ENCODE measurements at regions not wholly inside any gene's neighbourhood (a gene's known extent, or its start where the extent isn't known, plus 50 kb on each side); places are given as distances from the start of the nearest gene placed in this dataset.

DNA sequence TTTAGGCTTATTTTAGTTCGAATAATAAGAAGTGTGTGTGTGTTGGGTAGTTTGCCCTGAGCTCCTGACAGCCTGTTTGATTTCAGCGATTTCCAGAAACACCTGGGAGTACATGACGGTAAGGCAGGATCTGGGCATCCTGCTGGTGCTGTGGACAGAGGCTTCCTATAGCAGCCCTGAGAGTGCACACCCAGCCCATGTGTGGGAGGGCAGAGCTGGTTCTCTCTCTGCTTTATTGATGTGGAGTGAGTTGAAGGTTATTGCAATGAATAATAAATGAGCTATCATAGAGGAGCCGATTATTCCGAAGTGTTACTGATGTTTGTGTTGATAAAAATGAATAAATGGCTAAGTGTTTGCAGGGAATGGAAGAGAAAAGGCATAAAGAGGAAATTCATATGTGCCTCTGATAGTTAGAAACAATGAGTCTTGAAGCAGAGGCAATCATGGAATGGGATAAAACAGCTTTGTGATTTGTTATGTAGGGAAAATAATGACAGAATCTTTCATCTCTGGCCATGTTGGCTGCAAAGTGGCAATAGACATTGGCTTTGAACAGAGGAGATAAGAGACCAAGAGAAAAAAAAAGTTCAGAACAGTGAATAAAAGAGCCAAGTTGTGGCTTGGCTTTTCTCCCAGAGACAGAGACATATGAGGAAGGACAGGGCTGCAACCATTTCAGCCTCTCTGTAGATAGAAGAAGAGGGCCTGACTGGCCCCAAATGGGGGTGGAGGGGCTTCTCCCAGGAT lies 166.2 kb upstream of the CHD6 start:
- no peak overlapping the region for H3K27ac ChIP-seq (ENCODE audit: low read depth in 2 of 2, low read length in 1 of 2)
- no peaks in the 10 kb centered on the region for H3K36me3 ChIP-seq (ENCODE audit: control insufficient read depth in 2 of 2, insufficient read depth in 2 of 2, low read length in 1 of 2)
- no peaks in the 10 kb centered on the region for H3K9me3 ChIP-seq (ENCODE audit: control insufficient read depth in 2 of 2, insufficient read depth in 1 of 2, low read depth in 1 of 2, low read length in 1 of 2)
- no peaks in the 10 kb centered on the region for H3K4me1 ChIP-seq (ENCODE audit: control insufficient read depth in 2 of 2, insufficient read depth in 2 of 2, low read length in 1 of 2)
- no peak overlapping the region for H3K4me3 ChIP-seq (ENCODE audit: low read depth in 1 of 2, low read length in 2 of 2)
- 53 to 58% methylated on average over 5 of the region's 5 CpGs for WGBS, 2 donors
- no peaks in the 10 kb centered on the region for H3K27me3 ChIP-seq (ENCODE audit: control insufficient read depth in 1 of 2, insufficient read depth in 2 of 2, low read length in 2 of 2)

DNA sequence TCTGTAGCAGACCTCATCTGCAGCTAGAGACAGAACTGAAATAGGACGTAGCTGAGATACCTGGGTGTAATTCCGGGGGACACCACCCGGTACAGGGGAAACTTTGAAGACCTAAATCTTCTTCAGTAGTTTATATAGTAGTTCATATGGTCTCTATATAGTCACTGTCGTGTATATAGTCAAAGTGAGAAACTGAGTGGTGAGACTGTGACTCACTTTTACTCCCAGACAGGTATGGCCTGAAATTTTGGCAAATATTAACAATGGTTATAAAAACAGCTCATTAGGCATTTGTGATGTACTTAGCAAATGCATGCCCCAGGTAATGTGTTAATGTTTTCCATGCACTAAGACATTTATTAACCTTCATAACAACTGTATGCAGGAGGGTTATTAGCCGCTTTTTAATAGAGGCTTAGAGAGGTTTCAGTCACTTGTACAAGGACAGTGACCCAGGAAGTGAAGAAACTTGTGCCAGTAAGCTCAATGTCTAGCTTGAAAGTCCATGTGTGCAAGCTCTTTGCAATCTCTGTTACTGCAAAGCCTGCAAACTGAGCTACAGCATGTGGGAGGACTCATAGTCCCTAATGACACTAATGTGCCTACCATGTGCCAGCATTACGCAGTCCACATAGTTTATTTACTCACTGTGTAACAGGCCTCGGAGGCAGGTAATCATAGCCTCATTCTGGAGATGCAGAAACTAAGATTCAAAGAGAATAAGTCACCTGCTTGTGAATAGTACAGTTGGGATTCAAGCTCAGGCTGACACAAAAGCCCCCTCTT lies 165.4 kb upstream of the CHD6 start:
- WGBS, 2 donors = 66 to 72% methylated on average over 7 of the region's 7 CpGs
- Histone ChIP-seq H3K9me3 (ENCODE audit: control insufficient read depth in 2 of 2, insufficient read depth in 1 of 2, low read depth in 1 of 2, low read length in 1 of 2) (no peaks in the 10 kb centered on the region), H3K36me3 (ENCODE audit: control insufficient read depth in 2 of 2, insufficient read depth in 2 of 2, low read length in 1 of 2) (no peaks in the 10 kb centered on the region), H3K4me3 (ENCODE audit: low read depth in 1 of 2, low read length in 2 of 2) (no peak overlapping the region), H3K27ac (ENCODE audit: low read depth in 2 of 2, low read length in 1 of 2) (no peak overlapping the region), H3K27me3 (ENCODE audit: control insufficient read depth in 1 of 2, insufficient read depth in 2 of 2, low read length in 2 of 2) (no peaks in the 10 kb centered on the region), H3K4me1 (ENCODE audit: control insufficient read depth in 2 of 2, insufficient read depth in 2 of 2, low read length in 1 of 2) (no peaks in the 10 kb centered on the region)

GRCh38 chr20:41782730-41783406 lies 164.7 kb upstream of the CHD6 start:
- H3K36me3 ChIP-seq (ENCODE audit: control insufficient read depth in 2 of 2, insufficient read depth in 2 of 2, low read length in 1 of 2) = no peaks in the 10 kb centered on the region
- H3K4me3 ChIP-seq (ENCODE audit: low read depth in 1 of 2, low read length in 2 of 2) = no peak overlapping the region
- H3K27me3 ChIP-seq (ENCODE audit: control insufficient read depth in 1 of 2, insufficient read depth in 2 of 2, low read length in 2 of 2) = no peaks in the 10 kb centered on the region
- no peak overlapping the region for H3K27ac ChIP-seq (ENCODE audit: low read depth in 2 of 2, low read length in 1 of 2)
- 71 to 88% methylated on average over 3 of the region's 3 CpGs for WGBS, 2 donors
- H3K4me1 ChIP-seq (ENCODE audit: control insufficient read depth in 2 of 2, insufficient read depth in 2 of 2, low read length in 1 of 2) = no peaks in the 10 kb centered on the region
- H3K9me3 ChIP-seq (ENCODE audit: control insufficient read depth in 2 of 2, insufficient read depth in 1 of 2, low read depth in 1 of 2, low read length in 1 of 2) = no peaks in the 10 kb centered on the region

DNA sequence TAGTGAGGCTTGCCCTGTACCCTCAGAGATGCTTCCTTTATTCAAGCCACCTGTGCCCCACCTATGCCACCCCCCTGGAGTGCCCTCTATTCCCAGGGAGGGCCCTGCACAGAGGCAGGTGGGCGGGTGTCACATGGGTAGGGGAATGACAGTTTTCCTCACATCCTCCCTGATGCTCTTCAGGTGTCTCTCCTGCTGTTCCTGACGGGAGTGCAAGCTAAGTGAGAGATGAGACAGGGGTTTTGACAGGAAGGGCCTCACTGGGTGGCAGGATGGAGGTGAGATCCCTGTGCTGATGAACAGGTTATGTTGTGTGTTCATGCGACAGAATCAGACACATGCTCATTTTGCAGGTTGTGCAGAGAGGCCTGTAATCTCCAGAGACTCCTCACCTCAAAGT lies 164.1 kb upstream of the CHD6 start:
- Histone ChIP-seq H3K9me3 (ENCODE audit: control insufficient read depth in 2 of 2, insufficient read depth in 1 of 2, low read depth in 1 of 2, low read length in 1 of 2) (no peaks in the 10 kb centered on the region), H3K4me1 (ENCODE audit: control insufficient read depth in 2 of 2, insufficient read depth in 2 of 2, low read length in 1 of 2) (no peaks in the 10 kb centered on the region), H3K4me3 (ENCODE audit: low read depth in 1 of 2, low read length in 2 of 2) (no peak overlapping the region), H3K27me3 (ENCODE audit: control insufficient read depth in 1 of 2, insufficient read depth in 2 of 2, low read length in 2 of 2) (no peaks in the 10 kb centered on the region), H3K36me3 (ENCODE audit: control insufficient read depth in 2 of 2, insufficient read depth in 2 of 2, low read length in 1 of 2) (no peaks in the 10 kb centered on the region), H3K27ac (ENCODE audit: low read depth in 2 of 2, low read length in 1 of 2) (no peak overlapping the region)
- WGBS, 2 donors = 68 to 76% methylated on average over 3 of the region's 3 CpGs

- H3K27me3 ChIP-seq (ENCODE audit: control insufficient read depth in 1 of 2, insufficient read depth in 2 of 2, low read length in 2 of 2) = no peaks in the 10 kb centered on the region
- 78 to 81% methylated on average over 6 of the region's 6 CpGs for WGBS, 2 donors
- no peak overlapping the region for H3K27ac ChIP-seq (ENCODE audit: low read depth in 2 of 2, low read length in 1 of 2)
- H3K4me1 ChIP-seq (ENCODE audit: control insufficient read depth in 2 of 2, insufficient read depth in 2 of 2, low read length in 1 of 2) = no peaks in the 10 kb centered on the region
- H3K9me3 ChIP-seq (ENCODE audit: control insufficient read depth in 2 of 2, insufficient read depth in 1 of 2, low read depth in 1 of 2, low read length in 1 of 2) = no peaks in the 10 kb centered on the region
- no peak overlapping the region for H3K4me3 ChIP-seq (ENCODE audit: low read depth in 1 of 2, low read length in 2 of 2)
- H3K36me3 ChIP-seq (ENCODE audit: control insufficient read depth in 2 of 2, insufficient read depth in 2 of 2, low read length in 1 of 2) = no peaks in the 10 kb centered on the region
Observed at GRCh38 chr20:41776421-41776820, 158.2 kb upstream of the CHD6 start.

DNA sequence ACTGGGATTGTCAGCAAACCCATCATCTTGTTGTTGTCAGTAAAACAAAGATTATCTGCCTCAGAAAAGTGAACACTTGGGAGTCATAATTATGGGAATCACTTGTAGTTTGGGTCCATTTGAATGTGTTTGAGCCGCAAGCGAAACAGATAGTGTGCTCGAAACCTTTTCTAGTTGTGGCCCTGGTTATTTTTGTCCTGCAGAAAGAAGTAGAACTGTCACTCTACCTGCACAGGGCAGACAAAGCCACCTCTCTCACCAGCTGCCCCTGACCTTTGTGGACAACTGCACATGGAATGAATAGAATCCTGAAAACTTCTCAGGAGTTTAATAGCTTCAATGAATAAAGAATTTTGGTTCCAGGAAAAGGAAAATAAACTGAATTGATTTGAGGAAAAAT lies 156.1 kb upstream of the CHD6 start:
- H3K9me3 ChIP-seq (ENCODE audit: control insufficient read depth in 2 of 2, insufficient read depth in 1 of 2, low read depth in 1 of 2, low read length in 1 of 2) = no peaks in the 10 kb centered on the region
- 87 to 96% methylated on average over 3 of the region's 3 CpGs for WGBS, 2 donors
- no peaks in the 10 kb centered on the region for H3K36me3 ChIP-seq (ENCODE audit: control insufficient read depth in 2 of 2, insufficient read depth in 2 of 2, low read length in 1 of 2)
- no peaks in the 10 kb centered on the region for H3K4me1 ChIP-seq (ENCODE audit: control insufficient read depth in 2 of 2, insufficient read depth in 2 of 2, low read length in 1 of 2)
- H3K4me3 ChIP-seq (ENCODE audit: low read depth in 1 of 2, low read length in 2 of 2) = no peak overlapping the region
- no peaks in the 10 kb centered on the region for H3K27me3 ChIP-seq (ENCODE audit: control insufficient read depth in 1 of 2, insufficient read depth in 2 of 2, low read length in 2 of 2)
- H3K27ac ChIP-seq (ENCODE audit: low read depth in 2 of 2, low read length in 1 of 2) = no peak overlapping the region

DNA sequence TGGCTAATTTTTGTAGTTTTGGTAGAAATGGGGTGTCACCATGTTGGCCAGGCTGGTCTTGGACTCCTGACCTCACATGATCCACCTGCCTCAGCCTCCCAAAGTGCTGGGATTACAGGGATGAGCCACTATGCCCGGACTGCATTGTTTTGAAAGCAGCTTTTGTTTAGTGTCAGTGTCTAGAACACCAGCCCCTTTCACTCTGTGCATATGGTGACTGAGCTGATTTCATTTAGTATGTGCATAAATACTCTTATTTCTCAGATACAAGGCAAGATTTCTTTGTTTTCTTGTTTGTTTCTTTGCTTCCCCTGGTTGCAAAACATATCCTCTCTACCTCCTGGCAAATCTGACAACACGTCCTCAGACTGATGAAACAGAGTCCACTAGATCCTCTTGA lies 152.8 kb upstream of the CHD6 start:
- H3K4me3 ChIP-seq (ENCODE audit: low read depth in 1 of 2, low read length in 2 of 2) = no peak overlapping the region
- no peaks in the 10 kb centered on the region for H3K27me3 ChIP-seq (ENCODE audit: control insufficient read depth in 1 of 2, insufficient read depth in 2 of 2, low read length in 2 of 2)
- H3K27ac ChIP-seq (ENCODE audit: low read depth in 2 of 2, low read length in 1 of 2) = no peak overlapping the region
- no peaks in the 10 kb centered on the region for H3K9me3 ChIP-seq (ENCODE audit: control insufficient read depth in 2 of 2, insufficient read depth in 1 of 2, low read depth in 1 of 2, low read length in 1 of 2)
- no peaks in the 10 kb centered on the region for H3K36me3 ChIP-seq (ENCODE audit: control insufficient read depth in 2 of 2, insufficient read depth in 2 of 2, low read length in 1 of 2)
- no peaks in the 10 kb centered on the region for H3K4me1 ChIP-seq (ENCODE audit: control insufficient read depth in 2 of 2, insufficient read depth in 2 of 2, low read length in 1 of 2)
- WGBS, 2 donors = 58 to 66% methylated on average over 2 of the region's 2 CpGs

GRCh38 chr20:41770427-41770826 lies 152.2 kb upstream of the CHD6 start:
- 36 to 54% methylated on average over 3 of the region's 3 CpGs for whole genome bisulfite sequencing, 2 donors
- Histone ChIP-seq H3K36me3 (ENCODE audit: control insufficient read depth in 2 of 2, insufficient read depth in 2 of 2, low read length in 1 of 2) (no peaks in the 10 kb centered on the region), H3K4me1 (ENCODE audit: control insufficient read depth in 2 of 2, insufficient read depth in 2 of 2, low read length in 1 of 2) (no peaks in the 10 kb centered on the region)

DNA sequence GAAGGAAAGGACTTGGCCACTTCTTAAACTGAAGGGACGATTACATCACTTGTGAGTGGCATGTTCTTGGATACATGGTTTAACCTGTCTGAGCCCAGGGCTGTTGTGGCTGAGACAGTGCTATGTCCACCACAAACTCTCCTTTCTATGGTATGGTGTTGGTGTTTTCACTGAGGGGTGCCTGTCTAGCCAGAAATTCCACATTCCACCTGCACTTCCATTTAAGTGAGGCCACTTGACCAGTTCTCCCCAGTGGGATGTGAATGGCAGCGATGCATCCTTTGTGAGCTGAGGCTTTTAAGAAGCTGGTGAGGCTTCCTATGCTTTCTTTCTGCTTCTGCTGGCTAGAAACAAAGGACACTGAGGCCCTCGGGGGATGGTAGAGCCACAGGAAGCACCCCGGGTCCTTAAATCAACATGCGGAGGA lies 151.4 kb upstream of the CHD6 start:
- H3K4me1 ChIP-seq (ENCODE audit: control insufficient read depth in 2 of 2, insufficient read depth in 2 of 2, low read length in 1 of 2) = no peaks in the 10 kb centered on the region
- WGBS, 2 donors = 31 to 33% methylated on average over 5 of the region's 5 CpGs
- no peaks in the 10 kb centered on the region for H3K9me3 ChIP-seq (ENCODE audit: control insufficient read depth in 2 of 2, insufficient read depth in 1 of 2, low read depth in 1 of 2, low read length in 1 of 2)
- H3K36me3 ChIP-seq (ENCODE audit: control insufficient read depth in 2 of 2, insufficient read depth in 2 of 2, low read length in 1 of 2) = no peaks in the 10 kb centered on the region
- no peak overlapping the region for H3K4me3 ChIP-seq (ENCODE audit: low read depth in 1 of 2, low read length in 2 of 2)
- no peaks in the 10 kb centered on the region for H3K27me3 ChIP-seq (ENCODE audit: control insufficient read depth in 1 of 2, insufficient read depth in 2 of 2, low read length in 2 of 2)
- H3K27ac ChIP-seq (ENCODE audit: low read depth in 2 of 2, low read length in 1 of 2) = no peak overlapping the region

More at GRCh38 chr20:41770427-41770826, 152.2 kb upstream of the CHD6 start:
- H3K9me3 ChIP-seq (ENCODE audit: control insufficient read depth in 2 of 2, insufficient read depth in 1 of 2, low read depth in 1 of 2, low read length in 1 of 2) = no peaks in the 10 kb centered on the region
- no peaks in the 10 kb centered on the region for H3K27me3 ChIP-seq (ENCODE audit: control insufficient read depth in 1 of 2, insufficient read depth in 2 of 2, low read length in 2 of 2)
- no peak overlapping the region for H3K4me3 ChIP-seq (ENCODE audit: low read depth in 1 of 2, low read length in 2 of 2)
- H3K27ac ChIP-seq (ENCODE audit: low read depth in 2 of 2, low read length in 1 of 2) = no peak overlapping the region
